ENCODE measurements at regions not wholly inside any gene's neighbourhood (a gene's known extent, or its start where the extent isn't known, plus 50 kb on each side); places are given as distances from the start of the nearest gene placed in this dataset.
"Not testable (repeated sequence)": the region's sequence is repeated elsewhere in the genome, so short reads cannot be mapped to it uniquely, and the experiment has no call there.

GRCh38 chr1:100597061-100597741 is 59.3 kb downstream of the GPR88 start:
- intact Hi-C loops (cut with DNase I, micrococcal nuclease), result no loop called here
- no peak for ATAC-seq

GRCh38 chr1:100597784-100598183 is 59.8 kb downstream of the GPR88 start:
- intact Hi-C loops (cut with DNase I, micrococcal nuclease), result no loop called here
- DNase-seq (no peak), ATAC-seq (no peak)

More at GRCh38 chr1:100597061-100597741, 59.3 kb downstream of the GPR88 start:
- no peak for DNase-seq

- ATAC-seq; intact Hi-C loops (cut with DNase I, micrococcal nuclease); DNase-seq: not testable (repeated sequence)
Measured at GRCh38 chr1:100600377-100600776, 62.4 kb downstream of the GPR88 start.

- intact Hi-C loops (cut with DNase I, micrococcal nuclease); ATAC-seq; DNase-seq: not testable (repeated sequence)
Measured at GRCh38 chr1:100602028-100602427, 64.1 kb downstream of the GPR88 start.

GRCh38 chr1:100604372-100604771 is 66.4 kb downstream of the GPR88 start:
- DNase-seq, result no peak
- intact Hi-C loops (cut with DNase I, micrococcal nuclease), result no loop called here
- no peak for ATAC-seq

GRCh38 chr1:100606438-100606837 is 68.5 kb downstream of the GPR88 start:
- ATAC-seq, result peak; percentile 45
- peak in 1 of 2 donors; percentile 18 for DNase-seq

GRCh38 chr1:100607628-100608240 is 69.8 kb downstream of the GPR88 start:
- no peak for ATAC-seq
- intact Hi-C loops (cut with DNase I, micrococcal nuclease), result loop anchor here in 1 of 2 donors (2.0 kb wide), 1 partner anchor 261 kb away; no protein-coding TSS in a partner anchor
- DNase-seq, result no peak

More at GRCh38 chr1:100606438-100606837, 68.5 kb downstream of the GPR88 start:
- intact Hi-C loops (cut with DNase I, micrococcal nuclease), result loop anchor here in 1 of 2 donors (2.0 kb wide), 1 partner anchor 262 kb away; no protein-coding TSS in a partner anchor

GRCh38 chr1:100609849-100610248 is 71.9 kb downstream of the GPR88 start:
- DNase-seq (no peak), ATAC-seq (no peak)
- intact Hi-C loops (cut with DNase I, micrococcal nuclease), result no loop called here

GRCh38 chr1:100611086-100611485 is 73.1 kb downstream of the GPR88 start:
- no peak for ATAC-seq
- no peak for DNase-seq
- intact Hi-C loops (cut with DNase I, micrococcal nuclease), result no loop called here

GRCh38 chr1:100612540-100612939 is 74.6 kb downstream of the GPR88 start:
- DNase-seq (no peak), ATAC-seq (no peak)
- intact Hi-C loops (cut with DNase I, micrococcal nuclease), result no loop called here

GRCh38 chr1:100613817-100614559 is 76.0 kb downstream of the GPR88 start:
- intact Hi-C loops (cut with DNase I, micrococcal nuclease), result no loop called here
- ATAC-seq, result no peak
- no peak for DNase-seq

- DNase-seq (no peak), ATAC-seq (no peak)
- intact Hi-C loops (cut with DNase I, micrococcal nuclease), result no loop called here
Measured at GRCh38 chr1:100614570-100614969, 76.6 kb downstream of the GPR88 start.

GRCh38 chr1:100615686-100616085 is 77.7 kb downstream of the GPR88 start:
- no peak for DNase-seq
- no peak for ATAC-seq
- intact Hi-C loops (cut with DNase I, micrococcal nuclease), result no loop called here

GRCh38 chr1:100616121-100616621 is 78.2 kb downstream of the GPR88 start:
- ATAC-seq, result no peak
- DNase-seq, result no peak
- intact Hi-C loops (cut with DNase I, micrococcal nuclease), result no loop called here

- DNase-seq (no peak), ATAC-seq (no peak)
- intact Hi-C loops (cut with DNase I, micrococcal nuclease), result no loop called here
Measured at GRCh38 chr1:100622037-100622436, 84.1 kb downstream of the GPR88 start.

- DNase-seq (no peak), ATAC-seq (no peak)
- intact Hi-C loops (cut with DNase I, micrococcal nuclease), result no loop called here
Measured at GRCh38 chr1:100622506-100622905, 84.6 kb downstream of the GPR88 start.

GRCh38 chr1:100622966-100623762 is 85.2 kb downstream of the GPR88 start:
- ATAC-seq, result no peak
- intact Hi-C loops (cut with DNase I, micrococcal nuclease), result no loop called here
- DNase-seq, result no peak

- no peak for ATAC-seq
- DNase-seq, result no peak
- intact Hi-C loops (cut with DNase I, micrococcal nuclease), result no loop called here
Measured at GRCh38 chr1:100624886-100625610, 87.1 kb downstream of the GPR88 start.
